Stimulated activated CD4-positive, alpha-beta T cell treated with anti-CD3 and anti-CD28 coated beads, Interleukin-2, amount 100 ng/mL, for 4 hours (primary cell): ENCODE measurements at regions not wholly inside any gene's neighbourhood (a gene's known extent, or its start where the extent isn't known, plus 50 kb on each side); places are given as distances from the start of the nearest gene placed in this dataset.
A peak's percentile ranks its signal among the peaks of the same experiment; 100 is the strongest.

Experiments
- DNase-seq: peaks from one replicate; pipeline ENCODE4 v3.0.0-alpha.2; 2020; ENCODE audit warnings: low read depth

DNA sequence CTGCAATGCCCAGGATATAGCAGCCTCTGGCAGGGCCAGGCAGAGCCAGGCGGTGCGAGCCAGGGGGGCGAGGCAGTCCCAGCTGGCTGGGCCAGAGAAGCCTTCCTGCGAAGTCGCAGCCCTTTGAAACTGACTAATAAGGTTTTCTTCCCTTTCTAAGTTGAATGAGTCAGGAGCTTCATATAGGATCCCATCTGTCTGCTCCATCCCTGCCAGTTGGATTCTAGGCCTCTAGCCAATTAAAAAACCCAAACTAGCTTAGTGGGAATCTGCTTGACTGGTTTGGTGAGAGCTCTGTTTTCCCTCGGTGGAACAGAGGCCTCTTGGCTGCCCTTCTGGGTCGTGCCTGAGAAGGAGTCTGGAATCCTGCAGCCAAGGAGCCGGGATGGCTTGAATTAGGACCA lies 70.1 kb upstream of the RAPGEF1 start:
- DNase-seq: no peak

DNA sequence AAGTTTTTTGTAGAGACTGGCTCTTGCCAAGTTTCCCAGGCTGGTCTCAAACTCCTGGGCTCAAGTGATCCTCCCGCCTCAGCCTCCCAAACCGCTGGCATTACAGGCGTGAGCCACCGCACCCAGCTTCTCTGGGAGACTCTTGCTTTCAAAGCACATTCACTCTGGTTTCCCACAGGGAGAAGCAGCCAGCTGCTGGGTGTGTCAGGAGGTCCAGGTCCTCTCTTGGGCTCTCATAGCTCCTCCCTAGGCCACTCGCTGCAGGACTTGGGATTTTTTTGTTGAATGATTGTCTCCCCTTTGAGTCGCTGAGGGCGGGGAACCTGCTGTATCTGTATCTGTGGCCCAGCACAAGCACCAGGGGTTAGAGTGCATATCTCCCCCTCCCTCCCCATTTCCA lies 68.4 kb upstream of the RAPGEF1 start:
- DNase-seq: no peak

GRCh38 chr9:131807144-131807983 lies 67.5 kb upstream of the RAPGEF1 start:
- DNase-seq: no peak

DNA sequence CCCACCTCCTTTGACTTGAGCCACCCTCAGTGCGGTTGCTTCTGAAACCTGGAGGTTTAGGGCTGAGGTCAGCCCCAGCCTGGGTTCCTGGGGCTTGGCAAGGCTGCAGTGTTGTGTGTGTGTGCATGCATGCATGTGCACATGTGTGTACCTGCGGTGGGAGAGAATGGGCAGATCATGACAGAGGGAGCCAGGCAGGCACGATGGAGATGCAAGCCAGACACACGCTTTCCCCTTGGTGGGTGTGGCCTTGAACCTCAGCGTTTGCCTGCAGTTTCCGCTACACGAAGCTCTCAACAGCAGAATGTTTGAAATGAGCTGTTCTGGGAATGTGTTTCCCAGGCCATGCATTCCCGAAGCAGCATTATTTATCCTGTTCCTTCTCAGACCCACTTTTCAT lies 65.9 kb upstream of the RAPGEF1 start:
- DNase-seq: no peak

DNA sequence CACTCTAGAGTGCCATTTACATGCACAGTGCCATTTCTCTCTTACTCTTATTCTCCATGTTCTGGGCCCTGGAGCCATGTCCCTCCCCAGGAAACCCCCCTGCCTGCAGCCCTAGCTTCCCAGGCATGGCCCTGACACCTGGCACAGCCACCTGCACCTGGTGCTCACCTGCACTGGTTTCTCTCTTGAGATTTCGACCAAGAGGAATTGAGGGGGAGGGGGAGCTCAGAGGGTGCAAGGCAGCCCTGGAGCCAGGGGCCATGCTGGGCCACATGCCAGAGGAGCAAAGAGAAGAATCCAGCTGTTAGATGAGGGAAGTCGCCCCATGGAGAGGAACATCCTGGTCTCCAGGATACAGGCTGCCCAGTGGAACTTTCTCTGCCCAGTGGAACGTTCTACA lies 65.0 kb upstream of the RAPGEF1 start:
- no peak for DNase-seq

GRCh38 chr9:131803758-131804411 lies 64.0 kb upstream of the RAPGEF1 start:
- DNase-seq: no peak

GRCh38 chr9:131801810-131802209 lies 61.9 kb upstream of the RAPGEF1 start:
- DNase-seq: no peak

- DNase-seq: no peak
Measured at GRCh38 chr9:131800843-131801242, 61.0 kb upstream of the RAPGEF1 start.

DNA sequence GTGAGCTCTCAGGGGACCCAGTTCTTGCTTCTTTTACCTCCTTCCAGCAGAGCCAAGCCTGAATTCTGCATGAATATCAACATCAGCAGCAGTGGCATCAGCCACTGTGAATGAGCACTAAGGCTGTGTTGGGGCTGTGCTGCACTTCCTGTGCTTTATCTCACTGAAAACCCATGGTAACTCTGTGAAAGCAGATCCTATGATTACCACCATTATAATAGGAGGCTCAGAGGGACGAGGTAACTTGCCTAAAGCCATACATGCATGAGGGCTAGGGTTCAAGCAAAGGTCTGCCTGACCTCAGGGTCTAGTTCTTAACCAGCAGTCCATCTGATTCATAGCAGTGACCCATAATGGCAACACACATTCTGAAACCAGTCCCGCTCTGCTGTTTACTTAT lies 60.5 kb upstream of the RAPGEF1 start:
- no peak for DNase-seq

DNA sequence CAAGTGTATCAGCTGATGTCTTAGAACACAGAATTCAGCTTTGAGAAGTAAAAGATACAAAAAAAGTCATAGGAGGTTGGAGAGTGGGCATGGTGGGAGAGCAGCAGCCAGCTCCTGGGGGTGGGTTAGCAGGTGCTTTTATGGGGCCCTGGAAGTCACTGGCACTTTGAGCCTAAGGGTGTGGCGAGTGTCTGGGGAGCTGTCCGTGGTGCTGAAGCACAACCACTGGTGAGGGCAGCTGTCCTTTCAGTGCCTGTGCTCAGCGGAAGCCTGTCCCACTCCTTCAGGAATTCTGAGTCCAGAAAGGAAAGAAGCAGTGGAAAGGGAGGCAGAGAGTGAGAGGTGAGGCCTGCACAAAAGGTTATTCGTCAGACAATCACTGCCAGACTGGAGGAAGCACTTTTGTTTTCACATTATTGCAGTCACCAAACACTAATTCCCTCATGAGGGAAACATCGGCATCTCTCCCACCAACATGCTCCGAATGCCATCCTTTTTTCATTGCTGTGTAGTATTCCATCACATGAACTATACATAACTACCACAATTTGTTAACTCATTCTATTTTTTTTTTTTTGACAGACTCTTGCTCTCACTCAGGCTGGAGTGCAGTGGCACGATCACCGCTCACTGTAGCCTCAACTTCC lies 59.4 kb upstream of the RAPGEF1 start:
- peak; percentile 2 for DNase-seq

DNA sequence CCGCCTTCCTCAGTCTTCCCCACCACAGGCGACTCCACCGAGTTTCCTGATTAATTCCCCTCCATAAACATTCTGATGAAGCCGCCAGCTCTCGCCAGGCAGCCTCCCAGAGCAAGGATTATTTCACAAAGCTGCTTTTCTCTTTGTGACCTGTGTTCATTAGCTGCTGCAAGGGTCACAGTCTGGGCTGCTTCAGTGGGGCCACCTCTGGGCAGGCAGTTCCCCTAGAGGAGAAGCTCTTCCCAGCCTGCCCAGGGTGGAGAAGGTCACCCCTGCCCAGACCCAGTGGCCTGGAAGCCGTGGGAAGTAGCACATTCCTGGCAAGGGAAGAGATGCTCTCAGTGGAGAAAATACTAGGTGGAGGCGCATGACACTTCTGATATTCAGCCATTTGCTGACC lies 58.4 kb upstream of the RAPGEF1 start:
- no peak for DNase-seq

DNA sequence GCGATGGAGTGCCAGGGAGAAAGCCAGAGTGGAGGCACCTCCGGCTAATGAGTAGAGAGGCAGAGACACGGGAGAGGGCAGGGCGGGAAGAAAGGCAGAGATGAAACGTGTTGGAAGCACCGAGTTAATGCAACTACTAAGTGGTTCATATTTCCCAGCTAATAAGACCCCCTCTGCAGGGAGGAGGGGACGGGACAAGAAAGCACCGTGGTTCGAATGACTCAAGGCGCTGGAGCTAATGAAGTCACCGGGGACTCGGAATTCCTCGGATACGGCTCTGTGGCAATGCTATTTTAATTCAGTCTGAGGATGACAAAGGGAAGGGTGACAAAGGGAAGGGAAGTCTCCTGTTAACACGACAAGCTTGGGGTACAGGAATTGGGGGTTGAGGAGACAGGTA lies 54.5 kb upstream of the RAPGEF1 start:
- no peak for DNase-seq

DNA sequence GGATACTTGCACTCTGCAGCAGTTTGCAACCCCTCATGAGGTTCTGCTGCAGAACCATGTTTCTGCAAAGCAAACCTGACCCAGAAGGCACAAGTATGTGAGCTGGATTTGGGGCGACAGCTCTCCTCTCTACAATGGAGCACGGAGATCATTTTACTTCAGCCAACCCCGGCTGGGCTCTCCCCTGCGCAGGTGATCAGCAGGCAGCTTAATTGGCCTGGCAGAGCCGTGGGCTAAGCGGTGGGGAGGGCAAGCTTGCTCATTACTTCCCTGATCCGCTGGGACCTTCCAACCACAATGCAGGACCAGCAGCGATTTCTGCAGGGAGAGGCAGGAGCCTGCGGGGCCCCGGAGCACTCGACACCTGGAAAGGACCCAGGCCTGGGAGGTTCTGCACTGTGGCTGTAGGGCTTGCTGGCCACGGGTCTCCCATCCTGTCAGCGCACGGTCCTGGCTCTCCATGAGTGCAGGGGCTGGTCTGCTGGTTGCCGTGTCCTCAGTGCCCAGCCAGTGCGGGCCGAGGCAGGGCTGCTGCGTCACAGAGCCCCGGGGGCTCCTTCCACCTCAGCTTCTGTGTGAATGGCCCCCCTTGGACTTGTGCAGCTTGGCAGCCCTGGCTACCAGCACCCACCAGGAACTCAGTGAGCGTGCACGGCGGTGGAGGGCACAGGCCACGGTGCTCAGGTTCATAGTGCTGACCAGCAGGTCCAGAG lies 51.8 kb upstream of the RAPGEF1 start:
- no peak for DNase-seq
